ENCODE measurements at regions not wholly inside any gene's neighbourhood (a gene's known extent, or its start where the extent isn't known, plus 50 kb on each side); places are given as distances from the start of the nearest gene placed in this dataset.
A peak's percentile ranks its signal among the peaks of the same experiment; 100 is the strongest.

DNA sequence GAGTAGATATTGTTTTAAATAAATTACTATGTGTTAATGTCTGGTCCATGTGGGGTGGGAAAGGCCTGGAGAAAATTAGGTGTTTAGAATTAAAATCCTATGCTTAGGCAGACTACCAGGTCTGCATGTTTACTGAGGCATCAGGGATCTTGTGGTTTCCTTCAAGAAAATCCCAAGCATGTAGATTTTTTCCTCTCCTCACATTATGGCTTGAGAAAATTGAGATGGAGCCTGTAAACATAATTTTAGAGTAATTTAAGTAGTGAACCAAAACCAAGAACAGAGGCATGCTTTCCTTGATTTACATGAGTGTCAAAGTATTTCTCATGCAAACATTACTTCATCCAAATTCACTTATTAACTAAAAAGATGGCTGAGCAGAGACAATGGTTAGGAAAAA, 823.7 kb downstream of the AACS start:
- H3K9me3 ChIP-seq, result no peaks in the 10 kb centered on the region
- TF ChIP-seq, protein P1, sequence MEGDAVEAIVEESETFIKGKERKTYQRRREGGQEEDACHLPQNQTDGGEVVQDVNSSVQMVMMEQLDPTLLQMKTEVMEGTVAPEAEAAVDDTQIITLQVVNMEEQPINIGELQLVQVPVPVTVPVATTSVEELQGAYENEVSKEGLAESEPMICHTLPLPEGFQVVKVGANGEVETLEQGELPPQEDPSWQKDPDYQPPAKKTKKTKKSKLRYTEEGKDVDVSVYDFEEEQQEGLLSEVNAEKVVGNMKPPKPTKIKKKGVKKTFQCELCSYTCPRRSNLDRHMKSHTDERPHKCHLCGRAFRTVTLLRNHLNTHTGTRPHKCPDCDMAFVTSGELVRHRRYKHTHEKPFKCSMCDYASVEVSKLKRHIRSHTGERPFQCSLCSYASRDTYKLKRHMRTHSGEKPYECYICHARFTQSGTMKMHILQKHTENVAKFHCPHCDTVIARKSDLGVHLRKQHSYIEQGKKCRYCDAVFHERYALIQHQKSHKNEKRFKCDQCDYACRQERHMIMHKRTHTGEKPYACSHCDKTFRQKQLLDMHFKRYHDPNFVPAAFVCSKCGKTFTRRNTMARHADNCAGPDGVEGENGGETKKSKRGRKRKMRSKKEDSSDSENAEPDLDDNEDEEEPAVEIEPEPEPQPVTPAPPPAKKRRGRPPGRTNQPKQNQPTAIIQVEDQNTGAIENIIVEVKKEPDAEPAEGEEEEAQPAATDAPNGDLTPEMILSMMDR (IDR thresholded peaks at IDR 0.05), result no peak
- TF ChIP-seq POLR2AphosphoS5 (IDR thresholded peaks at IDR 0.05) (no peak), EP300 (IDR thresholded peaks at IDR 0.05) (no peak), POLR2A (IDR thresholded peaks at IDR 0.05; ENCODE audit: low read depth) (no peak)
- intact Hi-C loops (cut with DNase I), result no loop called here
- no peak for DNase-seq (ENCODE audit: extremely low spot score)
- peaks cover 3 to 27% (median 18%) of the 10 kb centered on the region in 4 donors for H3K4me1 ChIP-seq
- no peak overlapping the region for H3K27ac ChIP-seq (replicated peaks in 1 of 4)
- no peaks in the 10 kb centered on the region for H3K27me3 ChIP-seq
- no peak overlapping the region for H3K4me3 ChIP-seq
- no peaks in the 10 kb centered on the region for H3K36me3 ChIP-seq

DNA sequence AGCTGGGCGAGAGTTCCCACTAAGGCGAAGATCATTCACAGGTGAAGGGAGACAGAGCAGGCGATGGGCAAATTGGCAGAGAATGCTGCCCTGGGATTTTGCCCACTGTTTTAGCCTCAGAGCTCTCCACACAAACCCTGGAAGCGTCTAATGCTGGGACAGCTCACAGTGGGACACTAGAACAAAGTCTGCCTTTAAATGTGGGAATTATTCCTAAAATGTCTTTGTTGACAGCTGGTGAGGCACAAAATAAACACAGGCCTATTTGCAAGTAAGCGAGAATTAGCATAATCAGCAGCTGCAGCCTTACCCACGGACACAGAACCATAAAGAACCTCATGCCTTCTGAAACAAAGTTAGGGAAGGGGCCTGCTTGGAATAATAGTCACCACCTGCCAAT, 824.5 kb downstream of the AACS start:
- WGBS, result 64% methylated on average over 6 of the region's 6 CpGs

DNA sequence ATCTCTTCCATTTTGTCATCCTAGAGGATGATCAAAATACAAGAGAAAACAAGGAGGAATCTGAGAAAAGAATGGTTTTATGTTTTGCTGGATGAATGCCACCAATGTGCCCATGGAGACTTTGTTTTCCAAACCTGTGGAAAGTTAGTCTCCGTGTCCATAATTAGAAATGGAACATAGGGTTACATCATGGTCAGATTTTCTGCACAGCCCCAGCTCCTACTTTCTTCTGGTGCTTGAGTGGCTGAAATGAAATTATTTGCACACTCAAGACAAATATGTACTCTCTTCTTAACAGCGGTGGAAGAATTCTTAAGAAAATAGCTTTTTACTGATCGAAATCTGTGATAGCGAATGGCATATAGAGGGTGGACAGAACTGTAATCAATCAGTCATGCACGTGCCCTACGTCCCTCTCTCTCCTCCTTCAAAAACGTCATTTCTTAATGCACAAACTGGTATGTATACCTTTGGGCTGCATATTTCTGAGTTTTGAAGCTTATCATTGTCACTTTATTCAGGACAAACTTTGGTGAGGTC, 825.2 kb downstream of the AACS start:
- intact Hi-C loops (cut with DNase I), result no loop called here
- no peaks in the 10 kb centered on the region for H3K36me3 ChIP-seq
- DNase-seq (ENCODE audit: extremely low spot score), result no peak
- TF ChIP-seq, protein P1 (IDR thresholded peaks at IDR 0.05), result no peak
- TF ChIP-seq POLR2A (IDR thresholded peaks at IDR 0.05; ENCODE audit: low read depth) (no peak), POLR2AphosphoS5 (IDR thresholded peaks at IDR 0.05) (no peak), EP300 (IDR thresholded peaks at IDR 0.05) (no peak)
- 64% methylated on average over 7 of the region's 7 CpGs for WGBS
- no peak overlapping the region for H3K4me3 ChIP-seq
- no peaks in the 10 kb centered on the region for H3K9me3 ChIP-seq
- H3K27me3 ChIP-seq, result no peaks in the 10 kb centered on the region
- peak overlapping the region; percentile 31 to 69 (median 42) for H3K27ac ChIP-seq (replicated peaks in 1 of 4)
- H3K4me1 ChIP-seq, result peaks cover 3 to 27% (median 18%) of the 10 kb centered on the region in 4 donors

More for the DNA sequence above, 824.5 kb downstream of the AACS start:
- no peak for TF ChIP-seq POLR2AphosphoS5 (IDR thresholded peaks at IDR 0.05)
- H3K9me3 ChIP-seq, result no peaks in the 10 kb centered on the region
- no peak for DNase-seq (ENCODE audit: extremely low spot score)
- no peaks in the 10 kb centered on the region for H3K27me3 ChIP-seq
- H3K36me3 ChIP-seq, result no peaks in the 10 kb centered on the region
- no peak overlapping the region for H3K4me3 ChIP-seq
- intact Hi-C loops (cut with DNase I), result no loop called here
- peak overlapping the region; percentile 31 to 69 (median 37) for H3K27ac ChIP-seq (replicated peaks in 1 of 4)
- peaks cover 3 to 27% (median 18%) of the 10 kb centered on the region in 4 donors for H3K4me1 ChIP-seq

DNA sequence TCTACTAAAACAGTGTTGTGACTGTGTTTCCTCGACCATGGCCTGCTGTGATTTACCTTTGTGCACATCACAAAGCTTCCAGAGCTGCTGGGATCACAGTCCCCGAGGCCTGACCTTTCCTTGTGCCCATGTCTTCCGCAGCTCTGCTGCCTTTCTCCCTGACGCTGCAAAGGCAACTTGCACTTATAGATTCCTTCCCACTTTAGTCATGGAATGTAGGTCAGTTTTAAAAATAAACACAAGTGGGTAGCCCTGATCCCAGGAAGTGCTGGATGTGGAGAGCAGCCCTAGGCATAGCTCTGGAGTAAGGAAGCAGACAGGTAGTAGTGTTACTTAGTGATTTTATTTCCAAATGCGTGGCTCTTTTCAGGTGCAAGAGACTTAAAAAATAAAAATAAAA, 825.7 kb downstream of the AACS start:
- intact Hi-C loops (cut with DNase I), result no loop called here
- whole genome bisulfite sequencing, result 33% methylated on average over 5 of the region's 5 CpGs
- H3K27me3 ChIP-seq, result no peaks in the 10 kb centered on the region
- H3K4me3 ChIP-seq, result no peak overlapping the region
- TF ChIP-seq EP300 (IDR thresholded peaks at IDR 0.05), result no peak
- peak in 1 of 2 donors; percentile 23 for TF ChIP-seq POLR2AphosphoS5 (IDR thresholded peaks at IDR 0.05)
- peak overlapping the region; percentile 31 to 69 (median 38) for H3K27ac ChIP-seq (replicated peaks in 1 of 4)
- peaks cover 3 to 27% (median 18%) of the 10 kb centered on the region in 4 donors for H3K4me1 ChIP-seq
- no peaks in the 10 kb centered on the region for H3K36me3 ChIP-seq
- no peaks in the 10 kb centered on the region for H3K9me3 ChIP-seq
- DNase-seq (ENCODE audit: extremely low spot score), result no peak

DNA sequence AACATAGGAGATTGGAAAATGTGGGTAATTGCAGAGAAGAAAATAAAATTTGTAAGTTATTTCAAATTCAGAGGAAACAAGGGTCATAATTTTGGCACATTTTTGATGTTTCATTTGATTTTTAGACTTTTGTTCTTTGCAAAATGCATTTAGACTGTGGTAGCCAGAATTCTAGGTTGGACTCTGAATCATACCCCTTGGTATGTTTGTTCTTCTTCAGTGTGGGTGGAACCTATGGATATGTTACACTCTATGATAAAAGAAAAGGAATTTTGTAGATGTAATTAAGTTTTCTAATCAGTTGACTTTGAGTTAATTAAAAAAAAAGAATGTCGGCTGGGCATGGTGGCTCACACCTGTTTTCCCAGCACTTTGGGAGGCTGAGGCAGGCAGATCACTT, 827.0 kb downstream of the AACS start:
- H3K36me3 ChIP-seq, result no peaks in the 10 kb centered on the region
- 88% methylated on average over 1 of the region's 1 CpG for WGBS
- H3K4me1 ChIP-seq, result peaks cover 3 to 27% (median 18%) of the 10 kb centered on the region in 4 donors
- intact Hi-C loops (cut with DNase I), result no loop called here
- TF ChIP-seq POLR2A (IDR thresholded peaks at IDR 0.05; ENCODE audit: low read depth) (no peak), EP300 (IDR thresholded peaks at IDR 0.05) (no peak), POLR2AphosphoS5 (IDR thresholded peaks at IDR 0.05) (no peak)
- TF ChIP-seq, protein P1 (IDR thresholded peaks at IDR 0.05), result no peak
- no peak overlapping the region for H3K27ac ChIP-seq (replicated peaks in 1 of 4)
- H3K4me3 ChIP-seq, result no peak overlapping the region
- DNase-seq (ENCODE audit: extremely low spot score), result no peak
- no peaks in the 10 kb centered on the region for H3K9me3 ChIP-seq
- H3K27me3 ChIP-seq, result no peaks in the 10 kb centered on the region

DNA sequence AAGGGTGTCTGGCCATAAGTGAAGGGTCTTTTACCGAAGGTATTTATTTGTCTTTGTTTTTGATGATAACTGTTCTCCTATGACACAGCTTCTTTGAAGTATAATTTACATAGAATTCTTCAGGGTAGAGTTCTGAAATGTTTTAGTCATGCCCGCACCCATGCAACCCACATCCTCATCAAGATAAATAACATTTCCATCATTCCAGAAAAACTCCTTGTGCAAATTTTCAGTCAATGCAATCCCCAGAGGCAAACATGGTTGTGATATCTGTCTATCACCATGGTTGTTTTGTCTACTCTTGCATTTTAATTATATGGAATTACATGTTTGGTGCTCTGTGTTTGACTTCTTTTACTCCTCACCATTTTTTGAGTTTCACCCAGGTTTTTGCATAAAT, 837.8 kb downstream of the AACS start:
- Histone ChIP-seq H3K9me3 (no peaks in the 10 kb centered on the region), H3K27me3 (no peaks in the 10 kb centered on the region), H3K4me3 (no peak overlapping the region), H3K36me3 (no peaks in the 10 kb centered on the region), H3K4me1 (no peaks in the 10 kb centered on the region), H3K27ac (replicated peaks in 1 of 4) (no peak overlapping the region)
- no peak for DNase-seq (ENCODE audit: extremely low spot score)
- TF ChIP-seq POLR2AphosphoS5 (IDR thresholded peaks at IDR 0.05), result no peak
- TF ChIP-seq, protein P1 (IDR thresholded peaks at IDR 0.05), result no peak
- TF ChIP-seq POLR2A (IDR thresholded peaks at IDR 0.05; ENCODE audit: low read depth), result no peak
- TF ChIP-seq EP300 (IDR thresholded peaks at IDR 0.05), result no peak
- 75% methylated on average over 2 of the region's 2 CpGs for WGBS
- intact Hi-C loops (cut with DNase I), result no loop called here
